SK-N-SH treated with all-trans-retinoic acid at 6 μM for 48 hours (cell line): ENCODE measurements at regions not wholly inside any gene's neighbourhood (a gene's known extent, or its start where the extent isn't known, plus 50 kb on each side); places are given as distances from the start of the nearest gene placed in this dataset.
"Not testable (repeated sequence)": the region's sequence is repeated elsewhere in the genome, so short reads cannot be mapped to it uniquely, and the experiment has no call there.

Experiments
- ARNTL ChIP-seq: fragments of 450-650 bp; formaldehyde crosslinking; IDR thresholded peaks from 2 replicates; pipeline ENCODE4 v1.5.0; 2020; ENCODE audit warnings: low read depth, mild to moderate bottlenecking, moderate library complexity, borderline replicate concordance
- BACH2 ChIP-seq: fragments of 250-450 bp; sonication (Bioruptor Pico); IDR thresholded peaks from 2 replicates; pipeline ENCODE4 v1.9.0; 2021; ENCODE audit warnings: mild to moderate bottlenecking, borderline replicate concordance
- CREB5 ChIP-seq: fragments of 250-450 bp; sonication (Bioruptor Pico); IDR thresholded peaks from 2 replicates; pipeline ENCODE4 v1.5.1; 2020; ENCODE audit warnings: low read depth, mild to moderate bottlenecking, moderate library complexity
- CSRNP3 ChIP-seq: fragments of 250-450 bp; sonication (Bioruptor Pico); IDR thresholded peaks from 2 replicates; pipeline ENCODE4 v1.5.1; 2021; ENCODE audit warnings: mild to moderate bottlenecking, moderate library complexity
- ESRRG ChIP-seq: fragments of 250-450 bp; sonication (Bioruptor Pico); IDR thresholded peaks from 2 replicates; pipeline ENCODE4 v1.6.1; 2021; ENCODE audit warnings: mild to moderate bottlenecking
- ISL1 ChIP-seq: fragments of 250-450 bp; sonication (Bioruptor Pico); IDR thresholded peaks from 2 replicates; pipeline ENCODE4 v2.1.2; 2022; ENCODE audit warnings: mild to moderate bottlenecking, moderate library complexity
- PATZ1 ChIP-seq: fragments of 250-450 bp; sonication (Bioruptor Pico); IDR thresholded peaks from 2 replicates; pipeline ENCODE4 v1.8.0; 2020; ENCODE audit warnings: mild to moderate bottlenecking, moderate library complexity, borderline replicate concordance
- POU6F1 ChIP-seq: fragments of 250-450 bp; sonication (Bioruptor Pico); IDR thresholded peaks from 2 replicates; pipeline ENCODE4 v1.8.0; 2021; ENCODE audit warnings: low read depth, mild to moderate bottlenecking, moderate library complexity, borderline replicate concordance
- RARB ChIP-seq: fragments of 250-450 bp; sonication (Bioruptor Pico); IDR thresholded peaks from 2 replicates; pipeline ENCODE4 v1.8.0; 2021; ENCODE audit warnings: mild to moderate bottlenecking, moderate library complexity
- ZFP3 ChIP-seq: fragments of 250-450 bp; sonication (Bioruptor Pico); IDR thresholded peaks from 2 replicates; pipeline ENCODE4 v1.5.0; 2020; ENCODE audit warnings: mild to moderate bottlenecking, moderate library complexity
- ZFP30 ChIP-seq: fragments of 450-650 bp; formaldehyde crosslinking; IDR thresholded peaks from 2 replicates; pipeline ENCODE4 v1.5.0; 2022; ENCODE audit warnings: mild to moderate bottlenecking, moderate library complexity
- ZNF8 ChIP-seq: fragments of 450-650 bp; formaldehyde crosslinking; IDR thresholded peaks from 2 replicates; pipeline ENCODE4 v1.5.0; 2020; ENCODE audit warnings: mild to moderate bottlenecking, moderate library complexity

GRCh38 chr13:44727591-44727990, 151.5 kb upstream of the TSC22D1 start:
- not testable (repeated sequence) for TF ChIP-seq CSRNP3 (CRISPR knock-in tag); ARNTL (CRISPR knock-in tag); POU6F1 (CRISPR knock-in tag); CREB5 (CRISPR knock-in tag); BACH2 (CRISPR knock-in tag); ISL1 (CRISPR knock-in tag); RARB (CRISPR knock-in tag); PATZ1; ZFP30; ZFP3 (CRISPR knock-in tag); ZNF8; ESRRG (CRISPR knock-in tag)
